ENCODE measurements at regions not wholly inside any gene's neighbourhood (a gene's known extent, or its start where the extent isn't known, plus 50 kb on each side); places are given as distances from the start of the nearest gene placed in this dataset.

DNA sequence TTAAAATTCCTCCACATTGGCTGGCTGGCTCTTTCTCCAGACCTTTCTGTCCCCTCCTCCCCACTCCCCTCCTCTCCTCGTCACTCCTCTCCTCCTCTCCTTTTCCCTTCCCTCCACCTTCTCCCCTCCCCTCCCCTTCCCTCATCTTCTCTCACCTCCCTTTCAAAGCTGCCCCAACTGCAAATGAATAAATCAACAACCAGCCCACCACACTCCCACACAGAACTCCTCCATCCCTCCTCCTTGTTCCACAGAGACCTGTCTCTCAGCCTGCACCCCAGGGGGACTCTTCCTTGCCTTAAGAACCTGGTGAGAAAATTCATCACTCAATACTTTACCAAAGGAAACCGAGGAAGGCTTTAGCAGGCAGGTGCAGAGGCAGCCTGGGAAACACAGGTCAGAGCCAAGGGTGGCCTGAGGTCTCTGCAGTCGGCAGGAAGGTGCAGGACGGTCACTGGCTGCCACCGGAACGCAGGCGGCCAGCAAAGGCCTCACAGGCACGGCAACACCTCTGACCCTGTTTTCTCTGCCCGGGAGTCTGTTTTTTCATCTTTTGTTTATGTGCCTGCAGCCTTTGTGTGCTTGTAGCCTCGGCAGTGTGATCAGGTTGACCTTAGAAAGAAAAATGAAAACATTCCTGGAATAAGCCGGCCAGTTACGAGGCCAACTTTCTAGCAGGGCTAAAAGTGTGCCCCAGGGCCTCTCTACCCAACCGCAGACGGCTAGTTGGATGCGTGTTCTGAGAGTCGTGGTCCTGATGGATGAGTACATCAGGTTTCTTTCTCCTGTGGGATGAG is 207.6 kb upstream of the KLF6 start:
- TF ChIP-seq, protein P1, sequence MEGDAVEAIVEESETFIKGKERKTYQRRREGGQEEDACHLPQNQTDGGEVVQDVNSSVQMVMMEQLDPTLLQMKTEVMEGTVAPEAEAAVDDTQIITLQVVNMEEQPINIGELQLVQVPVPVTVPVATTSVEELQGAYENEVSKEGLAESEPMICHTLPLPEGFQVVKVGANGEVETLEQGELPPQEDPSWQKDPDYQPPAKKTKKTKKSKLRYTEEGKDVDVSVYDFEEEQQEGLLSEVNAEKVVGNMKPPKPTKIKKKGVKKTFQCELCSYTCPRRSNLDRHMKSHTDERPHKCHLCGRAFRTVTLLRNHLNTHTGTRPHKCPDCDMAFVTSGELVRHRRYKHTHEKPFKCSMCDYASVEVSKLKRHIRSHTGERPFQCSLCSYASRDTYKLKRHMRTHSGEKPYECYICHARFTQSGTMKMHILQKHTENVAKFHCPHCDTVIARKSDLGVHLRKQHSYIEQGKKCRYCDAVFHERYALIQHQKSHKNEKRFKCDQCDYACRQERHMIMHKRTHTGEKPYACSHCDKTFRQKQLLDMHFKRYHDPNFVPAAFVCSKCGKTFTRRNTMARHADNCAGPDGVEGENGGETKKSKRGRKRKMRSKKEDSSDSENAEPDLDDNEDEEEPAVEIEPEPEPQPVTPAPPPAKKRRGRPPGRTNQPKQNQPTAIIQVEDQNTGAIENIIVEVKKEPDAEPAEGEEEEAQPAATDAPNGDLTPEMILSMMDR (IDR thresholded peaks at IDR 0.05) = no peak
- TF ChIP-seq EP300 (IDR thresholded peaks at IDR 0.05) (no peak), POLR2A (IDR thresholded peaks at IDR 0.05) (no peak)
